Skin of body (tissue), 1 donor: ENCODE measurements at regions not wholly inside any gene's neighbourhood (a gene's known extent, or its start where the extent isn't known, plus 50 kb on each side); places are given as distances from the start of the nearest gene placed in this dataset.
"Not testable (repeated sequence)": the region's sequence is repeated elsewhere in the genome, so short reads cannot be mapped to it uniquely, and the experiment has no call there.

Experiments
- DNase-seq: peaks from one replicate; lab custom pipeline; 2025; lab: John Stamatoyannopoulos, UW

- no peak for DNase-seq
These were observed 515.7 kb upstream of the RORB start for GRCh38 chr9:73981405-73981804.

GRCh38 chr9:73995836-73996235 lies 501.3 kb upstream of the RORB start:
- DNase-seq, result no peak

- DNase-seq, result no peak
These were observed 500.3 kb upstream of the RORB start for GRCh38 chr9:73996844-73997243.

GRCh38 chr9:74001382-74001781 lies 495.8 kb upstream of the RORB start:
- DNase-seq, result no peak

- no peak for DNase-seq
These were observed 490.2 kb upstream of the RORB start for GRCh38 chr9:74006935-74007334.

- DNase-seq, result no peak
These were observed 489.3 kb upstream of the RORB start for GRCh38 chr9:74007833-74008232.

- no peak for DNase-seq
These were observed 481.1 kb upstream of the RORB start for GRCh38 chr9:74016004-74016403.

- no peak for DNase-seq
These were observed 471.7 kb upstream of the RORB start for GRCh38 chr9:74025402-74025925.

- no peak for DNase-seq
These were observed 464.7 kb upstream of the RORB start for GRCh38 chr9:74032421-74032820.

- DNase-seq, result no peak
These were observed 461.3 kb upstream of the RORB start for GRCh38 chr9:74035786-74036185.

GRCh38 chr9:74036549-74037231 lies 460.4 kb upstream of the RORB start:
- no peak for DNase-seq

- no peak for DNase-seq
These were observed 459.9 kb upstream of the RORB start for GRCh38 chr9:74037274-74037673.

- no peak for DNase-seq
These were observed 455.5 kb upstream of the RORB start for GRCh38 chr9:74041588-74041987.

- DNase-seq, result no peak
These were observed 452.3 kb upstream of the RORB start for GRCh38 chr9:74044844-74045243.

GRCh38 chr9:74056023-74056422 lies 441.1 kb upstream of the RORB start:
- DNase-seq, result no peak

GRCh38 chr9:74057051-74057450 lies 440.1 kb upstream of the RORB start:
- DNase-seq, result not testable (repeated sequence)

GRCh38 chr9:74064702-74065101 lies 432.4 kb upstream of the RORB start:
- no peak for DNase-seq

- DNase-seq, result no peak
These were observed 431.0 kb upstream of the RORB start for GRCh38 chr9:74066128-74066527.

GRCh38 chr9:74066605-74067004 lies 430.5 kb upstream of the RORB start:
- no peak for DNase-seq

GRCh38 chr9:74071502-74071901 lies 425.6 kb upstream of the RORB start:
- no peak for DNase-seq

GRCh38 chr9:74073897-74074296 lies 423.2 kb upstream of the RORB start:
- no peak for DNase-seq

GRCh38 chr9:74078647-74079046 lies 418.5 kb upstream of the RORB start:
- DNase-seq, result no peak

GRCh38 chr9:74080652-74081051 lies 416.5 kb upstream of the RORB start:
- DNase-seq, result not testable (repeated sequence)
